ENCODE measurements at regions not wholly inside any gene's neighbourhood (a gene's known extent, or its start where the extent isn't known, plus 50 kb on each side); places are given as distances from the start of the nearest gene placed in this dataset.

DNA sequence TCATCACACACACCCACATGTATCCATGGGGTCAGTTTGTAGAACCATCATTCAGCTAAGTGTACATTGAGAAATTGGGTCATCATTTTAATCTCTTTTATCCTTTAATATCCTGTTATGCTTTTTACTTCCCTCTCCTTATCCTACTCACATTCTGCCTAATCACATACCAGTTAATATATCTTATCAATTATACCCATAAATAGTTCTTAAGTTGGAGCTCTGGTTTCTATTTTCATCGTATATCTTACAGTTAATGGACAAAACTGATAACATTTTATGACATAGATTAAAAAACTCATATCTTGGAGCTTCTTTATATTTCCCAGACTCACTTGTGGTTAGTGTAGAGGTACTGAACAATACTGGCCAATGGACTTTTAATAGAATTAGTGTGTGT, 729.5 kb upstream of the LCORL start:
- ATAC-seq, result no peak
- TF ChIP-seq GLIS3 (CRISPR knock-in tag; IDR thresholded peaks at IDR 0.05) (no peak), ESRRG (CRISPR knock-in tag; IDR thresholded peaks at IDR 0.05) (no peak), TCF4 (CRISPR knock-in tag; IDR thresholded peaks at IDR 0.05; ENCODE audit: borderline replicate concordance) (peak; percentile 40; the same call in 1 of the 2 replicates), ZNF565 (CRISPR knock-in tag; conservative IDR thresholded peaks at IDR 0.05; ENCODE audit: low read depth) (no peak), ZC3H10 (CRISPR knock-in tag; IDR thresholded peaks at IDR 0.05) (no peak), POU6F1 (CRISPR knock-in tag; IDR thresholded peaks at IDR 0.05; ENCODE audit: borderline replicate concordance, low read depth) (no peak), CSDC2 (CRISPR knock-in tag; IDR thresholded peaks at IDR 0.05) (no peak), RARB (CRISPR knock-in tag; IDR thresholded peaks at IDR 0.05) (no peak), ISL1 (CRISPR knock-in tag; IDR thresholded peaks at IDR 0.05) (peak; percentile 83), ZFP3 (CRISPR knock-in tag; IDR thresholded peaks at IDR 0.05) (no peak), SNAI2 (CRISPR knock-in tag; IDR thresholded peaks at IDR 0.05) (no peak), TSHZ2 (CRISPR knock-in tag; IDR thresholded peaks at IDR 0.05) (no peak), ZNF70 (CRISPR knock-in tag; IDR thresholded peaks at IDR 0.05) (no peak), OSR1 (CRISPR knock-in tag; IDR thresholded peaks at IDR 0.05) (no peak), BACH2 (CRISPR knock-in tag; IDR thresholded peaks at IDR 0.05; ENCODE audit: borderline replicate concordance) (no peak), TOX (CRISPR knock-in tag; IDR thresholded peaks at IDR 0.05; ENCODE audit: borderline replicate concordance) (no peak), ZNF8 (CRISPR knock-in tag; IDR thresholded peaks at IDR 0.05) (no peak), ARNTL (CRISPR knock-in tag; IDR thresholded peaks at IDR 0.05; ENCODE audit: borderline replicate concordance, low read depth) (no peak), PPARA (CRISPR knock-in tag; IDR thresholded peaks at IDR 0.05; ENCODE audit: borderline replicate concordance) (no peak), ZFP30 (CRISPR knock-in tag; IDR thresholded peaks at IDR 0.05) (no peak)
- TF ChIP-seq, protein P1, sequence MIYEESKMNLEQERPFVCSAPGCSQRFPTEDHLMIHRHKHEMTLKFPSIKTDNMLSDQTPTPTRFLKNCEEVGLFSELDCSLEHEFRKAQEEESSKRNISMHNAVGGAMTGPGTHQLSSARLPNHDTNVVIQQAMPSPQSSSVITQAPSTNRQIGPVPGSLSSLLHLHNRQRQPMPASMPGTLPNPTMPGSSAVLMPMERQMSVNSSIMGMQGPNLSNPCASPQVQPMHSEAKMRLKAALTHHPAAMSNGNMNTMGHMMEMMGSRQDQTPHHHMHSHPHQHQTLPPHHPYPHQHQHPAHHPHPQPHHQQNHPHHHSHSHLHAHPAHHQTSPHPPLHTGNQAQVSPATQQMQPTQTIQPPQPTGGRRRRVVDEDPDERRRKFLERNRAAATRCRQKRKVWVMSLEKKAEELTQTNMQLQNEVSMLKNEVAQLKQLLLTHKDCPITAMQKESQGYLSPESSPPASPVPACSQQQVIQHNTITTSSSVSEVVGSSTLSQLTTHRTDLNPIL (CRISPR knock-in tag; IDR thresholded peaks at IDR 0.05; ENCODE audit: low read depth), result peak; percentile 28; the same call in 1 of the 2 replicates
- TF ChIP-seq, protein P2, sequence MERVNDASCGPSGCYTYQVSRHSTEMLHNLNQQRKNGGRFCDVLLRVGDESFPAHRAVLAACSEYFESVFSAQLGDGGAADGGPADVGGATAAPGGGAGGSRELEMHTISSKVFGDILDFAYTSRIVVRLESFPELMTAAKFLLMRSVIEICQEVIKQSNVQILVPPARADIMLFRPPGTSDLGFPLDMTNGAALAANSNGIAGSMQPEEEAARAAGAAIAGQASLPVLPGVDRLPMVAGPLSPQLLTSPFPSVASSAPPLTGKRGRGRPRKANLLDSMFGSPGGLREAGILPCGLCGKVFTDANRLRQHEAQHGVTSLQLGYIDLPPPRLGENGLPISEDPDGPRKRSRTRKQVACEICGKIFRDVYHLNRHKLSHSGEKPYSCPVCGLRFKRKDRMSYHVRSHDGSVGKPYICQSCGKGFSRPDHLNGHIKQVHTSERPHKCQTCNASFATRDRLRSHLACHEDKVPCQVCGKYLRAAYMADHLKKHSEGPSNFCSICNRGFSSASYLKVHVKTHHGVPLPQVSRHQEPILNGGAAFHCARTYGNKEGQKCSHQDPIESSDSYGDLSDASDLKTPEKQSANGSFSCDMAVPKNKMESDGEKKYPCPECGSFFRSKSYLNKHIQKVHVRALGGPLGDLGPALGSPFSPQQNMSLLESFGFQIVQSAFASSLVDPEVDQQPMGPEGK (CRISPR knock-in tag; IDR thresholded peaks at IDR 0.05; ENCODE audit: borderline replicate concordance), result no peak
- TF ChIP-seq, protein P3, sequence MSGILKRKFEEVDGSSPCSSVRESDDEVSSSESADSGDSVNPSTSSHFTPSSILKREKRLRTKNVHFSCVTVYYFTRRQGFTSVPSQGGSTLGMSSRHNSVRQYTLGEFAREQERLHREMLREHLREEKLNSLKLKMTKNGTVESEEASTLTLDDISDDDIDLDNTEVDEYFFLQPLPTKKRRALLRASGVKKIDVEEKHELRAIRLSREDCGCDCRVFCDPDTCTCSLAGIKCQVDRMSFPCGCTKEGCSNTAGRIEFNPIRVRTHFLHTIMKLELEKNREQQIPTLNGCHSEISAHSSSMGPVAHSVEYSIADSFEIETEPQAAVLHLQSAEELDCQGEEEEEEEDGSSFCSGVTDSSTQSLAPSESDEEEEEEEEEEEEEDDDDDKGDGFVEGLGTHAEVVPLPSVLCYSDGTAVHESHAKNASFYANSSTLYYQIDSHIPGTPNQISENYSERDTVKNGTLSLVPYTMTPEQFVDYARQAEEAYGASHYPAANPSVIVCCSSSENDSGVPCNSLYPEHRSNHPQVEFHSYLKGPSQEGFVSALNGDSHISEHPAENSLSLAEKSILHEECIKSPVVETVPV (CRISPR knock-in tag; IDR thresholded peaks at IDR 0.05), result no peak

DNA sequence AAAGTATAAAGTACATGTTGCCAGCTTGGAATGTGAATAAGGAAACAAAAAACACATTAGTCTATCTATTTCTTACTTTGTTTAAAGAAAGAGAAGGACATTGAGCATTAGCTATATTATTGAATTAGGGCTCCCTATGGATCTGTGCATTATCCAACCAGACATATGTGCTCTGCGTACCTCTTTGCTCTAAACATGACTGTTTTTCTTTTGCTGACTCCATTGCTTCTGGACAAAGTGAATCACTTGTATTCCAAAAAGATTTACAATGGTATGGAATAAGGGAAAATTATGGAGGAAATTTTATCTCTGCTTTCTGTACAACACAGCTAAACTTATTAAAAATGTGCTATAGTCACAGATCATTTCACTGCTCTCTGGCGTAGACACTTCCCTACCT, 727.8 kb upstream of the LCORL start:
- ATAC-seq, result no peak
- TF ChIP-seq ZFP30 (CRISPR knock-in tag; IDR thresholded peaks at IDR 0.05), result no peak
- TF ChIP-seq, protein P2 (CRISPR knock-in tag; IDR thresholded peaks at IDR 0.05; ENCODE audit: borderline replicate concordance), result no peak
- TF ChIP-seq POU6F1 (CRISPR knock-in tag; IDR thresholded peaks at IDR 0.05; ENCODE audit: borderline replicate concordance, low read depth), result no peak
- no peak for TF ChIP-seq ZNF70 (CRISPR knock-in tag; IDR thresholded peaks at IDR 0.05)
- TF ChIP-seq ZC3H10 (CRISPR knock-in tag; IDR thresholded peaks at IDR 0.05), result no peak
- no peak for TF ChIP-seq TSHZ2 (CRISPR knock-in tag; IDR thresholded peaks at IDR 0.05)

Measured in SK-N-SH treated with all-trans-retinoic acid at 6 μM for 48 hours (cell line).